H1 (cell line): ENCODE measurements at regions not wholly inside any gene's neighbourhood (a gene's known extent, or its start where the extent isn't known, plus 50 kb on each side); places are given as distances from the start of the nearest gene placed in this dataset.

Experiments used
- CHD7 ChIP-seq: fragments of 300-600 bp; sonication (generic); IDR thresholded peaks from 2 replicates; pipeline ENCODE4 v1.7.1; 2012; ENCODE audit warnings: low read length, moderate library complexity, mild to moderate bottlenecking, inconsistent platforms; ENCODE audit not compliant: insufficient replicate concordance

GRCh38 chr2:196335221-196335634 lies 163.8 kb upstream of the STK17B start (continued):
- no peak for TF ChIP-seq CHD7
